SU-DHL-6 (cell line): ENCODE measurements at regions not wholly inside any gene's neighbourhood (a gene's known extent, or its start where the extent isn't known, plus 50 kb on each side); places are given as distances from the start of the nearest gene placed in this dataset.

Experiments
- H2AFZ ChIP-seq: fragments of 200-600 bp; sonication (generic); 2 replicates; pipeline ENCODE4 v1.6.1; 2014; ENCODE audit warnings: low read depth, mild to moderate bottlenecking, moderate library complexity, mixed read lengths, antibody characterized with exemption, low read length; ENCODE audit not compliant: severe bottlenecking
- H3F3A ChIP-seq: fragments of 200-600 bp; shearing (Covaris generic); 2 replicates; pipeline ENCODE4 v1.6.0; 2016; ENCODE audit warnings: antibody characterized with exemption, mild to moderate bottlenecking; ENCODE audit not compliant: insufficient read depth
- H3K27ac ChIP-seq: fragments of 200-600 bp; sonication (generic); 2 replicates; pipeline ENCODE4 v1.5.1; 2016; ENCODE audit warnings: low read depth, mild to moderate bottlenecking, low read length, moderate library complexity, mixed read lengths
- H3K27me3 ChIP-seq: fragments of 200-600 bp; sonication (generic), shearing (Covaris generic); 2 replicates; pipeline ENCODE4 v1.6.0; 2014; ENCODE audit warnings: mild to moderate bottlenecking, low read length
- H3K36me3 ChIP-seq: fragments of 200-600 bp; sonication (generic); 2 replicates; pipeline ENCODE4 v1.6.1; 2014; ENCODE audit warnings: mild to moderate bottlenecking, low read length, mixed read lengths
- H3K4me2 ChIP-seq: fragments of 300-600, 200-600 bp; shearing (Covaris generic), sonication (generic); 2 replicates; pipeline ENCODE4 v1.6.0; 2014; ENCODE audit warnings: low read length, low read depth, mild to moderate bottlenecking; ENCODE audit not compliant: poor library complexity, severe bottlenecking
- H3K4me3 ChIP-seq: fragments of 200-600 bp; sonication (generic); 2 replicates; pipeline ENCODE4 v1.5.1; 2014; ENCODE audit warnings: antibody characterized with exemption, low read length, mild to moderate bottlenecking, mixed read lengths; ENCODE audit not compliant: insufficient read depth, poor library complexity, severe bottlenecking
- H3K79me2 ChIP-seq: fragments of 200-600 bp; sonication (generic); 2 replicates; pipeline ENCODE4 v1.6.1; 2014; ENCODE audit warnings: mild to moderate bottlenecking, low read length, moderate library complexity; ENCODE audit not compliant: insufficient read depth
- H3K9ac ChIP-seq: fragments of 200-600 bp; sonication (generic); 2 replicates; pipeline ENCODE4 v1.7.0; 2014; ENCODE audit warnings: mild to moderate bottlenecking, low read length
- H3K9me2 ChIP-seq: fragments of 200-600 bp; sonication (generic); replicated peaks from 2 replicates; pipeline ENCODE4 v1.6.1; 2014; ENCODE audit warnings: low read length; ENCODE audit not compliant: insufficient read depth
- H3K9me3 ChIP-seq: fragments of 200-600 bp; sonication (generic); 2 replicates; pipeline ENCODE4 v1.6.1; 2014; ENCODE audit warnings: low read length, mixed read lengths; ENCODE audit not compliant: insufficient read depth
- H4K20me1 ChIP-seq: fragments of 200-600 bp; sonication (generic); 2 replicates; pipeline ENCODE4 v1.6.1; 2014; ENCODE audit warnings: low read depth, mild to moderate bottlenecking, antibody characterized with exemption, low read length, moderate library complexity, mixed read lengths
- EZH2phosphoT487 ChIP-seq: fragments of 200-600 bp; sonication (generic), shearing (Covaris generic); conservative IDR thresholded peaks from 2 replicates; pipeline ENCODE4 v1.6.1; 2018; ENCODE audit warnings: mild to moderate bottlenecking, antibody characterized with exemption, low read length, moderate library complexity, mixed read lengths
- TF ChIP-seq, protein P1 (sequence below): fragments of 200-600 bp; sonication (generic); IDR thresholded peaks from one replicate; pipeline ENCODE4 v1.5.1; 2017; ENCODE audit warnings: antibody characterized with exemption, mild to moderate bottlenecking, low read length, moderate library complexity; ENCODE audit not compliant: insufficient read depth, poor library complexity, severe bottlenecking

DNA sequence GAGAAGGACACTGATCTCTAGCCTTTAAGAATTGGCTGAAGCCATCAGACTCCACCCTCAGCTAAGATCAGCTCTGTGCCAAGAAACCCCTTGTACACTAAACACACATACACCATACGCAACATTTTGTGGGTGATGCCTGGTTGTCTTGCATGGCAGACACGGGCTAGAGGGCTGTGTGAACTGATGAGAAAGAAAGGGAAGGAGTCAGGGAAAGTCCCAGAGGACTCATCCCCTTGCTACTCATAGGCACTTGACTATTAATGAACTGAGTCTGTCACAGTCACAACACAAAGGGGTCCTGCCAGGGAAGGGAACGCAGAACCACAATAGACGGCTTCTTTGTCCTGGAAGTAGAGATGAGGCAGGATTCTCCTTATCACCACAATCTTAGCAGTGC is 80.8 kb downstream of the EMP1 start:
- no peaks in the 10 kb centered on the region for H3K36me3 ChIP-seq
- no peak overlapping the region for H2AFZ ChIP-seq
- H3K27me3 ChIP-seq: no peaks in the 10 kb centered on the region
- H3K4me2 ChIP-seq: no peak overlapping the region
- H3K9me3 ChIP-seq: no peaks in the 10 kb centered on the region
- no peaks in the 10 kb centered on the region for H3K9me2 ChIP-seq
- H3K9ac ChIP-seq: no peak overlapping the region
- no peaks in the 10 kb centered on the region for H3F3A ChIP-seq
- TF ChIP-seq, protein P1, sequence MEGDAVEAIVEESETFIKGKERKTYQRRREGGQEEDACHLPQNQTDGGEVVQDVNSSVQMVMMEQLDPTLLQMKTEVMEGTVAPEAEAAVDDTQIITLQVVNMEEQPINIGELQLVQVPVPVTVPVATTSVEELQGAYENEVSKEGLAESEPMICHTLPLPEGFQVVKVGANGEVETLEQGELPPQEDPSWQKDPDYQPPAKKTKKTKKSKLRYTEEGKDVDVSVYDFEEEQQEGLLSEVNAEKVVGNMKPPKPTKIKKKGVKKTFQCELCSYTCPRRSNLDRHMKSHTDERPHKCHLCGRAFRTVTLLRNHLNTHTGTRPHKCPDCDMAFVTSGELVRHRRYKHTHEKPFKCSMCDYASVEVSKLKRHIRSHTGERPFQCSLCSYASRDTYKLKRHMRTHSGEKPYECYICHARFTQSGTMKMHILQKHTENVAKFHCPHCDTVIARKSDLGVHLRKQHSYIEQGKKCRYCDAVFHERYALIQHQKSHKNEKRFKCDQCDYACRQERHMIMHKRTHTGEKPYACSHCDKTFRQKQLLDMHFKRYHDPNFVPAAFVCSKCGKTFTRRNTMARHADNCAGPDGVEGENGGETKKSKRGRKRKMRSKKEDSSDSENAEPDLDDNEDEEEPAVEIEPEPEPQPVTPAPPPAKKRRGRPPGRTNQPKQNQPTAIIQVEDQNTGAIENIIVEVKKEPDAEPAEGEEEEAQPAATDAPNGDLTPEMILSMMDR: no peak
- TF ChIP-seq EZH2phosphoT487: no peak
- H3K79me2 ChIP-seq: no peaks in the 10 kb centered on the region
- H3K27ac ChIP-seq: no peak overlapping the region
- H3K4me3 ChIP-seq: no peak overlapping the region
- H4K20me1 ChIP-seq: no peaks in the 10 kb centered on the region

DNA sequence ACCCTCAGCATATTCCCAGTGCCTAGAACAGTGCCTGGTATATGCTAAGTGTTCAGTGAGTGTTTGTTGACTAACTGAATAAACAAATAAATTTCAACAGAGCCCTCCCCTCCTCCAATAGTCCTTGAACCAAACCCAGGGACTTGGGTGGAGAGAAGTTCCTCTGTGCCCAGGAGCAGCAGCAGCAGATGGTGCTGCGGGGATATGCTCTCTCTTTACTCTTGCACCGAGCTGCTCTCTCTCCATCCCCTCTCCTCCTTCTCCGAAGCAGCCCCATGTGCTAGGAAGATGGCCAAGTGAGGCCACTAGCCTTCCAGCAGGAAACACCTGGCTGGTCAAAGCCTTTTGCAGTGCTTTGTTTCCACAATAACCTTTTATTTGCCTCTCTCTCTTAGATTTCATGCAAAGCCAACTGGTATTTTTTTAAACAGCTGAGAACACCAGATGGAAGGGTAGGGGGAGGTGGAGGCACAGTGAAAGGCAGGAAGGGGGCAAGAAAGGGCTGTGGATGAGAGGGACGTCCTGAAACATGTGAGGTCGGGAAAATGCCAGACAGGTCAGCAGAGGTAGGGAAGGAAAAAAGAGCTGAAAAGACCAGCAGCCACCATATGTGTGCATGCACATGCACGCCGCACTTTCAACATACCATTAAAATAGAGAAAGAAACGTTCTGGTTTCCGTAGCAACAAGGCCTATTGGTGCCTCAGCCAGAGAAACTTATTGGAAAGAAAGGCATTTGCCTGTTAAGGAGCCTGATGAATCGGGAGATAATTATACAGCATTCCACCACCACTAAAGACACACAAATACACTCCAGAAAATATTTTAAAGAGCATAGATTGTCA is 78.9 kb downstream of the EMP1 start:
- TF ChIP-seq, protein P1: no peak
- TF ChIP-seq EZH2phosphoT487: no peak
- H2AFZ ChIP-seq: no peak overlapping the region
- H3K9ac ChIP-seq: no peak overlapping the region
- H3K79me2 ChIP-seq: no peaks in the 10 kb centered on the region
- no peak overlapping the region for H3K27ac ChIP-seq
- H3F3A ChIP-seq: no peaks in the 10 kb centered on the region
- no peak overlapping the region for H3K4me2 ChIP-seq
- no peaks in the 10 kb centered on the region for H4K20me1 ChIP-seq
- no peaks in the 10 kb centered on the region for H3K9me2 ChIP-seq
- no peaks in the 10 kb centered on the region for H3K36me3 ChIP-seq
- H3K4me3 ChIP-seq: no peak overlapping the region
- H3K9me3 ChIP-seq: no peaks in the 10 kb centered on the region
- H3K27me3 ChIP-seq: no peaks in the 10 kb centered on the region

DNA sequence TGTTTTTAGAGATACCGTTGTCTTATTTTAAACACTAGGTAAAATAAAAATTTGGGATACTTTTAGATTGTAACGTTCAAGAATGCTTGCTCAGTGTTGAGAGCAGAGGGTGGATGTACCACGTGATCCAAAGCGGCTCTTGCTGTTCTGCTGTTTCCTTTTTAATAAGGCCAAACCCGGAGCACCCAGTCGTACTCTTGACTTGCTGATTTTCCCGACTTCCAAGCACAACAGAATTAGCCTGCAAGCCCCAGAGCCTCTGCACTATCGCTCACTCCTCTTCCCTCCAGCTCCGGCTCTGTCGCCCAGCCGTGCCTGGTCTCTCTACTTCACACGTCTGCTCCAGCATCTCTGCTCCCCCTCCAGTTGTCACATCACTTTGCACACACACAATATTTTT is 77.3 kb downstream of the EMP1 start:
- no peak overlapping the region for H2AFZ ChIP-seq
- no peaks in the 10 kb centered on the region for H3K36me3 ChIP-seq
- H3F3A ChIP-seq: no peaks in the 10 kb centered on the region
- no peak overlapping the region for H3K4me3 ChIP-seq
- H4K20me1 ChIP-seq: no peaks in the 10 kb centered on the region
- no peaks in the 10 kb centered on the region for H3K27me3 ChIP-seq
- no peaks in the 10 kb centered on the region for H3K9me2 ChIP-seq
- no peak overlapping the region for H3K9ac ChIP-seq
- no peaks in the 10 kb centered on the region for H3K9me3 ChIP-seq
- no peaks in the 10 kb centered on the region for H3K79me2 ChIP-seq
- H3K27ac ChIP-seq: no peak overlapping the region
- H3K4me2 ChIP-seq: no peak overlapping the region
- no peak for TF ChIP-seq EZH2phosphoT487
- TF ChIP-seq, protein P1: no peak
